M059J (cell line): ENCODE measurements at regions not wholly inside any gene's neighbourhood (a gene's known extent, or its start where the extent isn't known, plus 50 kb on each side); places are given as distances from the start of the nearest gene placed in this dataset.
"Not testable (repeated sequence)": the region's sequence is repeated elsewhere in the genome, so short reads cannot be mapped to it uniquely, and the experiment has no call there.

Source experiments
- DNase-seq: peaks from one replicate; pipeline ENCODE4 v3.0.0-alpha.2; 2012; ENCODE audit warnings: low read depth

DNA sequence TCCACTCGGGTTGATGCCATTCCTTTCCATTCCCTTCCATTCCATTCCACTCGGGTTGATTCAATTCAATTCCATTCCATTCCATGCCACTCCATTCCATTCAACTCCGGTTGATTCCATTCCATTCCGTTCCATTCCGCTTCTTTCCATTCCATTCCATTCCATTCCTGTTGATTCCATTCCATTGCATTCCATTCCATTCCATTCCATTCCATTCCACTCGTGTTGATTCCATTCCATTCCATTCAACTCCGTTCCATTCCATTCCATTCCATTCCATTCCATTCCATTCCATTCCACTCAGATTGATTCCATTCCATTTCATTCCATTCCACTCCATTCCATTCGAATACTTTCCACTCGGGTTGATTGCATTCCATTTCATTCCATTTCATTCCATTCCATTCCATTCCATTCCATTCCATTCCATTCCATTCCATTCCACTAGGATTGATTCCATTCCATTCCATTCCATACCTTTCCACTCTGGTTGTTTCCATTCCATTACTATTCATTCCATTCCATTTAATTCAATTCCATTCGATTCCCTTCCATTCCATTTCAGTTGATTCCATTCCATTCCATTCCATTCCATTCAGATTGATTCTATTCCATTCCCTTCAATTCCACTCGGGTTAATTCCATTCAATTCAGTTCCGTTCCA, 1141.8 kb downstream of the RPIA start:
- peak; percentile 13 for DNase-seq

- peak; percentile 16 for DNase-seq
Observed at GRCh38 chr2:89833780-89834117, 1142.3 kb downstream of the RPIA start.

GRCh38 chr2:89834306-89834705, 1142.8 kb downstream of the RPIA start:
- DNase-seq: no peak

GRCh38 chr2:89836326-89836725, 1144.9 kb downstream of the RPIA start:
- DNase-seq: peak; percentile 24

DNA sequence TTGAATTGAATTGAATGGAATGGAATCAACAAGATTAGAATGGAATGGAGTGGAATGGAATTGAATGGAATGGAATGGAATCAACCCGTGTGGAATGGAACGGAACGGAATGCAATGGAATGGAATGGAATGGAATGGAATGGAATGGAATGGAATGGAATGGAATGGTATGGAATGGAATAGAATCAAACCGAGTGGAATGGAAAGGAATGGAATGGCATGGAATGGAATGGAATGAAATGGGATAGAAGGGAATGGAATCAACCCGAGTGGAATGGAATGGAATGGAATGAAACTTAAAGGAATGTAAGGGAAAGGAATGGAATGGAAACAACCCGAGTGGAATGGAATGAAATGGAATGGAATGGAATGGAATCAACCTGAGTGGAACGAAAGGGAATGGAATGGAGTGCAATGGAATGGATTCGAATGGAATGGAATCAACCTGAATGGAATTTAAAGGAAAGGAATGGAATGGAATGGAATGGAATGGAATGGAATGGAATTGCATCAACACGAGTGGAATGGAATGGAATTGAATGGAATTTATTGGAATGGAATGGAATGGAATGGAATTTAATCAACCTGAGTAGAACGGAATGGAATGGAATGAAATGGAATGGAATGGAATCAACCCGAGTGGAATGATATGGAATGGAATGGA, 1146.6 kb downstream of the RPIA start:
- DNase-seq: no peak

GRCh38 chr2:89840175-89840574, 1148.7 kb downstream of the RPIA start:
- not testable (repeated sequence) for DNase-seq

- not testable (repeated sequence) for DNase-seq
Observed at GRCh38 chr2:89840781-89841475, 1149.5 kb downstream of the RPIA start.

DNA sequence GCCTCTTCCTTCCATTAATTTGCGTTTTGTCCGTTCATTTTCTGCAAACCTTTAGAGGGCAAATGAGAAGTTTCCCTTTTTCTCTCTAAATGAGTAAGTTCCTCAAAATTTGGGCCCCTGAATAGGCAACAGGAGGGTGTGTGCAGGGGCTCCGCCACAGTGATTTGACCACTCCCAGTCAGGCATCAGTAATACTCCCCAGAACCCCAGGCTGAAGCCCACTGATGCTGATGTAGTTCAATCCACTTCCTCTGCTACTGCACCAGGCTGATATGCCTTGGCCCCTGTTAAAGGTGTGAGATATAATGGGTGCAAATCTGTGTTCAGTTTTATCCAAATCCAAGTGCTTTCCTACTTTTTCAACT, 1150.0 kb downstream of the RPIA start:
- DNase-seq: no peak

DNA sequence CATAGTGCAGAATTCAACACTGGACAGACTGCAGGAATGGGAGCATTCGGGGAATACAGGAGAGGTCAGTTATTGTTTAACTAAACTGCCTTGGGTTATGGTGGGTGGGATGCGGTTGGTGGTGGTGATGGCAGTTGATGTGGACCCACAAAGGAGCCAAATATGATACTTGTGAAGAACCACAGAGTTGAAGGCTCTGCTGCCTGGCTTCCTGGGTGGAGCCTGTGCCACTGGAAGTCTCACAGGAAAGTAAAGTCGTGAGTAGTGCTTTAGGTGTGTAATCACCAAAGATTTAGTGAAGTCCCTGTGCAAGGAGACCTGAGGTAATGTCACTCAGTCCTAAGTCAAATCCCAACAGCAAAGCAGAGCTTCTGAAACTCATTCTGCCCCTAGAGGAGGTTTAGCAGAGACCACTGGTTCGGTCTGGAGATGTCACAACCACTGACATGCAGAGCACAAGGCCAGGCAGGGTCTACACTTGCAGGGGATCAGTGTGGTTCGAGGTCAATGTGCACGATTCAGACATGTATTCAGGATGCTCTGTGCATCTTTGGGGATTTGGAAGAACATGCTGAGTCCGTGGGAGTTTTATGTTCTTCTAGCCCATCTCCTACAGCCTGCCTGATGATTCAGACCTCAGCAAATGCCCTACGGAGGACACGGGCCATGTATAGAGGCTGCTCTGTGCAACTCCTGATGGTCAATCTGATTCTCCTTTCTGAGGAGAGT, 1150.9 kb downstream of the RPIA start:
- DNase-seq: no peak

DNA sequence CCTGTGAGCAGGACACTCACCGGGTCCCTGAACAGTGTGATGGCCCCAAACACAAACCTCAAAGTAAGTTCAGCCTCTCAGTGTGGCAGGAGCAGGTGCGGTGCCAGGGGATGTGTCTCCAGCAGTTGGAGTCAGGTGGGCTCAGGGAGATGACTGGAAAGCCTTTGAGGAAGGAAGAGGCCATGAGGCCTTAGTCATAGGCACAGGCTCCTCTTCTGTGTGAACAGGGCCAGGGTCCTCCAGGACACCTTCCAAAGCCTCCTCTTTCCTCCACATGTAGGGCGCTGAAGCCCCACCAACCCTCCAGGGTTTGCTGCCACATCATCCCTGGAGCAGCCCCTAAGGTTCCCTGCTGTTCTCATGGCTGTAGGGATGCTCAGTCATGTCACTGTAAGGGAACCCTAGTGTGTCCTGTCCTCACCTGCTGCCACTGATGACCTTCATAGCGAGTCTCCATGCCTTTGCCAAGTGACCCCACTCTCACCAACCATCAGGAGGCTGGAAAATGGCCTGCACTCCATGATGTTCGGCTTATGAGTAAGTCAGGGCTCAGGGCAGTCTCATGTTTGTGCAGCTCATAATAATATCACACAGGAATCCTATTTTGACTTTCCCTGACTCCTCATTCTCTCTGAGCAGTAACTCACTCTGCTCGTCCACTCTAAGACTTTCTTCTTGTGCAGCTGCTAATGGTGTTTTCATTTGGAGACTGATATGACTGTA, 1152.9 kb downstream of the RPIA start:
- DNase-seq: no peak

- DNase-seq: no peak
Observed at GRCh38 chr2:89845532-89845931, 1154.1 kb downstream of the RPIA start.

DNA sequence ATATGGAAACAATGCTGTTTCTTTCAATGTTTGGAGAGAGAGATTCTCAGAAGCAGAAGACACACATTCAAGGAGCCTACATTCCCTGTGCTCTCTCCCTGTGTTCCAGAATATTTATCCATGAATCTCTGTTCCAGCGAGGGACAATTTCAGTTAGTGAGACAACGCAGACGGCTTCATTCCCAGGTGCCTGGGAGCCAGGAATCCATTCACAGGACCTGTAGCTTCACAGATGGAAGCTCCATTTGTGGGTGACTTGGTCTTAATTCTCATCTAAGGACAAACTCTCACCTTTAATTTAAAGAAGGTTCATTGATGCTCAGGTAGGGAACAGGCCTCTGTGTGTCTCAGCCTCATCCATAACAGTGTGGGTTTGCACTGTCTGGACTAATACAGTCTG, 1156.6 kb downstream of the RPIA start:
- no peak for DNase-seq

- no peak for DNase-seq
Observed at GRCh38 chr2:89848763-89849368, 1157.4 kb downstream of the RPIA start.

DNA sequence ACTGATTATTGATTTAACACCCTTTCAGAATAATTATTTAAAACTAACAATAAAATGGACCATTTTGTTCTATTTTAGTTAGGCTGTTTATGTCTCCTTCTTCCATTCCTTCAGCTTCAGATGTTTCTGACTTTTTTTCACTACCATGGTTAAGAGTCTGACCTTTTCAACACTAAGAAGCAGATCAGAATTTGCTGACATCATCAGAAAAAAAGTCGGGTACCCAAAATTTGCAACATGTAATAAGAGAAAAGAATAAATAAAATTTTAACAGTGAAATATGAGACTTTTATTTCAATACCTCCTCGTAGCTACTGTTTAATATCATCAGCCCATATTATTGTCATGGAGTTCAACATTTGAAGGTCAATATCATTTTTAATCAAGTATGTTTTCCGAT, 1158.3 kb downstream of the RPIA start:
- no peak for DNase-seq

DNA sequence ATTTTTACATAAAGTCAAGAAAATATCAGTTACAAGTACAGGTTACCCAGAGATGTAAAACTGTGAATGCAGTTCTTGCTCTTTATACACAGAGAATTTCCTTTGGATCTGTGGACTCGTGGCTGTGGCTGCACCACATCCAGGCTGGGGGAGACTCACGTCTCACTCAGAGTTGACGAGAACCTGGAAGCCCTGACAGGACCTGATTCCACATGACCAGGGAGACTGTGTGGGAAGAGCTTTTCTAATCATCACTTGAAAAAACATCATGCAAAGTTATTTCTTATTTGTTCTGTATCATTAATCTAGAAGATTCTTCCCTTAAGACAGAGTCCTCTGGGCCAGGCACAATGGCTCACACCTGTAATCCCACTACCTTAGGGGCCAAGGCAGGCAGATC, 1159.0 kb downstream of the RPIA start:
- DNase-seq: no peak

DNA sequence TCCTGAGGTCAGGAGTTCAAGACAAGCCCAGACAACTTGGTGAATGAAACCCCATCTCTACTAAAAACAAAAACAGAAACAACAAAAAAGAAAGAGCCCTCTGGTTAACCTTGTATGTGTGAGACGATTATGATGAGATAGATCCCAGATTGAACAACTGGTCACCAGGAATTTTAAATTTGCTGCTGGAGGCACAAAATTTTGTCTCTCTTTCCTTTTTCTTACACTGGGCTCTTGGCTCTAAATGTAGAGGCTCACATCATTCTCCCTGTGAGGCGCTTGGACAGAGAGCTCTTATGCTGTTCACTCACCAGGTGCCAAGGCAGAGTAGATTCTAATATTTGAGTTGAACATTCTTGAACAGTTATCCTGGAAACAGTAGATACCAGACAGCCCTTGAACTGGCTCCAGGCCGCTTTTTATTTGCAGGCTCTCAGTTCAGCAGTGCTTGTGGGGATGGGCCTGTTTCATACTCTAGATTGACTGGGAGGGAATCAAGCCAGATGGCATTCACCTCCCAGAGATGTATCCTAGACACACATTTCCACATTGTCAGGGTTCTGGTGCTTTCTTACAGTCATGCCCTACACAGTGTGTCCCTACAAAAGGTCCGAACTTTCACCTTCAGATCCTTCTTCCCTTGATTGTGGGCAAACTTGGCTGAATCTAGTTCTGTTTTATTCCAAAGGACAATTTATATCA, 1159.6 kb downstream of the RPIA start:
- DNase-seq: no peak

DNA sequence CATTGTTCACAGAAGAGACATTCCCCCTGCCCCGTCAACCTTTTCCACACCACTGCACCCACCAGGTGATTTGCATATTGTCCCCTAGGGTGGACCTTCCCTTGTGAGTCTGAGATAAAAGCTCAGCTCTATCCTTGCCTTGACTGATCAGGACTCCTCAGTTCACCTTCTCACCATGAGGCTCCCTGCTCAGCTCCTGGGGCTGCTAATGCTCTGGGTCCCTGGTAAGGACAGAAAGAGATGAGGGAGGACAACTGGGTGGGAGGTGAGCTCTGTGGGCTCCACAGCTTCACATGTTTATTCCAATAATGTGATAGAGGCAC, 1160.1 kb downstream of the RPIA start:
- no peak for DNase-seq

- DNase-seq: not testable (repeated sequence)
Observed at GRCh38 chr2:89853427-89853826, 1162.0 kb downstream of the RPIA start.

DNA sequence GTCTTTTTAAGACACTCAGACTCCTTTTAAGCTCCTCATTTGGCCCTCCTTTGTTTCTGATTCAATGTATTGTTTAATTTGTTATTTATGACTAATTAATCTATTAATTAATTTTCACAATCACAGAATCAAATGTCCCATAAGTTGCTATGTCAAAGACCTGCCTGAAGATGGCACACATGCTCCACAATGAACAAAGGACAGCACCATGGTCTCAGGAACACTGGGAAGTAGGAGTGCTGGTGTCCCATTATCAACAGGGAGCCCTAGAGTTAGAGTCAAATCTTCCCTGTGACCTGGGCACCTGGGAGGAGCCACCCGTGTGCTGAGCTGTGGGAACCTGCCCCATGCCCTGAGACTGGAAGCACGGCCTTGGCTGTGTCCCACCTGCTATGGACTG, 1164.3 kb downstream of the RPIA start:
- not testable (repeated sequence) for DNase-seq

DNA sequence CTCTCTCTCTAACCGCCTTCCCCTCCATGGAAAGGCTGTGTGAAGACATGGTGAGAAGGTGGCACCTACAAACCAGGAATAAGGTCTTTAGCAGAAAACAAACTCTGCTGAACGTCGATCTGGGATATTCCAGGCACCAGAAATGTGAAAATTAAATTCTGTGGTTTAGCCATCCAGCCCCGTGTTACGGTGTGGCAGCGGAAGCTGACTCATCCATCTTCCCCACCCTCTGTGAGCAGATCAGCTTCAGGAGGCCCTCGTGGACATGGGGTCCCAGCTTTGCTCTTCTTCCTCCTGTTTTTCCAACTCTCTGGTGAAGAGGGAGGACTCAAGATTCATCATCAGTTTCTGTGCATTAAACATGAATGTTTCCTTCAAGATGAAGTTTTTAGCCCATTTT, 1164.8 kb downstream of the RPIA start:
- not testable (repeated sequence) for DNase-seq

- DNase-seq: not testable (repeated sequence)
Observed at GRCh38 chr2:89862164-89862563, 1170.7 kb downstream of the RPIA start.
